PFSK-1 (cell line): ENCODE measurements at regions not wholly inside any gene's neighbourhood (a gene's known extent, or its start where the extent isn't known, plus 50 kb on each side); places are given as distances from the start of the nearest gene placed in this dataset.

ENCODE experiments used
- FOXP2 ChIP-seq: optimal IDR thresholded peaks from 2 replicates; pipeline ENCODE3; 2011; ENCODE audit warnings: borderline replicate concordance, control low read depth, inconsistent platforms; ENCODE audit not compliant: insufficient read depth; ENCODE audit errors: extremely low read length, extremely low read depth
- POLR2AphosphoS5 ChIP-seq: IDR thresholded peaks from 2 replicates; pipeline ENCODE4 v1.6.1; 2012; ENCODE audit warnings: low read depth, mild to moderate bottlenecking, control low read depth, low read length, moderate library complexity
- SIN3A ChIP-seq: IDR thresholded peaks from 2 replicates; pipeline ENCODE4 v1.6.1; 2012; ENCODE audit warnings: mild to moderate bottlenecking, low read length, moderate library complexity, borderline replicate concordance; ENCODE audit not compliant: insufficient read depth
- TAF1 ChIP-seq: IDR thresholded peaks from 2 replicates; pipeline ENCODE4 v1.6.1; 2012; ENCODE audit warnings: low read length, control low read depth, borderline replicate concordance; ENCODE audit not compliant: insufficient read depth
- TF ChIP-seq, protein P1 (sequence below), 2 experiments: IDR thresholded peaks; 2 replicates each; pipeline versions ENCODE4 v1.6.1 to v1.8.0; 2011 to 2012; ENCODE audit warnings: low read depth in 2 of 2, low read length in 2 of 2, control low read depth in 1 of 2, inconsistent platforms in 1 of 2, mild to moderate bottlenecking in 1 of 2, moderate library complexity in 1 of 2; ENCODE audit not compliant: insufficient read depth in 1 of 2

DNA sequence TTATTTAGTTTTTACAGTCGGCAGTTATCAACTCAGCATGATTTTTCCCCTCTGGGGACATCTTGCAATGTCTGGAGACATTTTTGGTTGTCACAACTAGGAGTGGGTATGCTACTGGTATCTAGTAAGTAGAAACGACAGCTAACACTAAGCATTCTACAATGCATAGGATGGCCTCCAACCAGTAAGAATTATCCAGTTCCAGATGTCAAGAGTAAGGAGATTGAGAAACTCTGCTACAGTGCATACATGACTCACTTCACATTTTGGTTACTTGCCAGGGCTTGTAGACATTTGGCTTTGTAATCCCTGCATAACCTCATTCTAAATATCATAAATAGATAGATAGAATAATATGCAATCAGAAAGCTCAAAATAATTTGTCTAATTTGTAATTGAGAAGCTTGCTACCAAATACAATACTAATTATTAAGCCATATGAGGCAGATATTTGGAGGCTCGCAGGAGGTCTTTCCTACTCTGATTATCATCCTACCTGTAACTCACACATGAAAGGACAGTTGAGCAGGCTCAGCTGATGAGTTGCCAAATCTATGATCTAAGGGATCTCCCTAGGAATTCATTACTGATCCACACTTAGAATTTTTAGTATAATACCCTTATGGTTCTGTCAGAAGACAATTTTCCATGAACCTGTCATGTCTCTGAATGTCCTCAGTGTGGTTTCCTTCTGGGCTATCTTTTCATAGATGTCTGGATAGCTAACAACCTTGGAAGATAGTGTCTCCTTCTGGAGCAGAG is 346.9 kb upstream of the TLE4 start:
- TF ChIP-seq POLR2AphosphoS5: no peak
- TF ChIP-seq SIN3A: no peak
- TF ChIP-seq, protein P1, sequence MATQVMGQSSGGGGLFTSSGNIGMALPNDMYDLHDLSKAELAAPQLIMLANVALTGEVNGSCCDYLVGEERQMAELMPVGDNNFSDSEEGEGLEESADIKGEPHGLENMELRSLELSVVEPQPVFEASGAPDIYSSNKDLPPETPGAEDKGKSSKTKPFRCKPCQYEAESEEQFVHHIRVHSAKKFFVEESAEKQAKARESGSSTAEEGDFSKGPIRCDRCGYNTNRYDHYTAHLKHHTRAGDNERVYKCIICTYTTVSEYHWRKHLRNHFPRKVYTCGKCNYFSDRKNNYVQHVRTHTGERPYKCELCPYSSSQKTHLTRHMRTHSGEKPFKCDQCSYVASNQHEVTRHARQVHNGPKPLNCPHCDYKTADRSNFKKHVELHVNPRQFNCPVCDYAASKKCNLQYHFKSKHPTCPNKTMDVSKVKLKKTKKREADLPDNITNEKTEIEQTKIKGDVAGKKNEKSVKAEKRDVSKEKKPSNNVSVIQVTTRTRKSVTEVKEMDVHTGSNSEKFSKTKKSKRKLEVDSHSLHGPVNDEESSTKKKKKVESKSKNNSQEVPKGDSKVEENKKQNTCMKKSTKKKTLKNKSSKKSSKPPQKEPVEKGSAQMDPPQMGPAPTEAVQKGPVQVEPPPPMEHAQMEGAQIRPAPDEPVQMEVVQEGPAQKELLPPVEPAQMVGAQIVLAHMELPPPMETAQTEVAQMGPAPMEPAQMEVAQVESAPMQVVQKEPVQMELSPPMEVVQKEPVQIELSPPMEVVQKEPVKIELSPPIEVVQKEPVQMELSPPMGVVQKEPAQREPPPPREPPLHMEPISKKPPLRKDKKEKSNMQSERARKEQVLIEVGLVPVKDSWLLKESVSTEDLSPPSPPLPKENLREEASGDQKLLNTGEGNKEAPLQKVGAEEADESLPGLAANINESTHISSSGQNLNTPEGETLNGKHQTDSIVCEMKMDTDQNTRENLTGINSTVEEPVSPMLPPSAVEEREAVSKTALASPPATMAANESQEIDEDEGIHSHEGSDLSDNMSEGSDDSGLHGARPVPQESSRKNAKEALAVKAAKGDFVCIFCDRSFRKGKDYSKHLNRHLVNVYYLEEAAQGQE (IDR thresholded peaks at IDR 0.05; ENCODE audit: insufficient read depth in 1 of 2, low read depth in 2 of 2, low read length in 2 of 2): no peak
- no peak for TF ChIP-seq FOXP2
- TF ChIP-seq TAF1: no peak

- TF ChIP-seq, protein P1 (IDR thresholded peaks at IDR 0.05; ENCODE audit: insufficient read depth in 1 of 2, low read depth in 2 of 2, low read length in 2 of 2): no peak
- no peak for TF ChIP-seq SIN3A
- TF ChIP-seq POLR2AphosphoS5: no peak
- TF ChIP-seq FOXP2: no peak
- TF ChIP-seq TAF1: no peak
Observed at GRCh38 chr9:79233542-79233941, 338.2 kb upstream of the TLE4 start.

GRCh38 chr9:79236466-79236865 is 335.3 kb upstream of the TLE4 start:
- TF ChIP-seq, protein P1 (IDR thresholded peaks at IDR 0.05; ENCODE audit: insufficient read depth in 1 of 2, low read depth in 2 of 2, low read length in 2 of 2): no peak
- TF ChIP-seq POLR2AphosphoS5: no peak
- no peak for TF ChIP-seq TAF1
- TF ChIP-seq FOXP2: no peak
- no peak for TF ChIP-seq SIN3A

GRCh38 chr9:79237861-79238260 is 333.9 kb upstream of the TLE4 start:
- TF ChIP-seq SIN3A (no peak), TAF1 (no peak), FOXP2 (no peak), POLR2AphosphoS5 (no peak)
- TF ChIP-seq, protein P1 (IDR thresholded peaks at IDR 0.05; ENCODE audit: insufficient read depth in 1 of 2, low read depth in 2 of 2, low read length in 2 of 2): no peak
